ENCODE measurements at regions not wholly inside any gene's neighbourhood (a gene's known extent, or its start where the extent isn't known, plus 50 kb on each side); places are given as distances from the start of the nearest gene placed in this dataset.
"Not testable (repeated sequence)": the region's sequence is repeated elsewhere in the genome, so short reads cannot be mapped to it uniquely, and the experiment has no call there.

DNA sequence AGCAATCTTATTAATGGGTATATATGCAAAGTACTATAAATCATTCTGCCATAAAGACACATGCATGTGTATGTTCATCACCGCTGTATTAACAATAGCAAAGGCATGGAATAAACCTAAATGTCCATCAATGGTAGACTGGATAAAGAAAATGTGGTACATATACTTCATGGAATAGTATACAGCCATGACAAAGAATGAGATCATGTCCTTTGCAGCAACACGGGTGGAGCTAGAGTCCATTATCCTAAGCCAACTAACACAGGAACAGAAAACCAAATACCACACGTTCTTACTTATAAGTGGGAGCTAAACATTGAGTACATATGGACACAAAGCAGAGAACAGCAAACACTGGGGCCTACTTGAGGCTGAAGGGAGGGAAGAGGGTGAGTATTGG lies 720.8 kb downstream of the GLUD2 start:
- 6% methylated on average over 3 of the region's 3 CpGs for WGBS (ENCODE audit: insufficient coverage, low coverage, missing lambda C conversion rate)
- H3K79me2 ChIP-seq (ENCODE audit: control insufficient read depth, insufficient read depth, low read length); in situ Hi-C loops (cut with MboI); ATAC-seq; H3K27me3 ChIP-seq (ENCODE audit: control insufficient read depth in 2 of 2, insufficient read depth in 2 of 2, low read length in 2 of 2); H4K20me1 ChIP-seq (replicated peaks; ENCODE audit: control insufficient read depth, insufficient read depth, low read length); H3K4me3 ChIP-seq; H3K9me1 ChIP-seq (ENCODE audit: control insufficient read depth, insufficient read depth, low read length); H2AFZ ChIP-seq (ENCODE audit: low read depth, low read length); H3K9me3 ChIP-seq (replicated peaks; ENCODE audit: control insufficient read depth, insufficient read depth, low read depth, low read length); DNase-seq (ENCODE audit: extremely low read depth in 1 of 4, low spot score in 3 of 4); POLR2A ChIA-PET; H3K4me1 ChIP-seq (replicated peaks in 1 of 2; ENCODE audit: control insufficient read depth in 2 of 2, insufficient read depth in 2 of 2, low read length in 2 of 2); H3K9ac ChIP-seq (ENCODE audit: insufficient read depth in 1 of 2, low read depth in 2 of 2, low read length in 2 of 2); H3K27ac ChIP-seq (ENCODE audit: extremely low read depth, low read depth, low read length); H3K36me3 ChIP-seq (ENCODE audit: control insufficient read depth, insufficient read depth, low read length); H3K4me2 ChIP-seq (ENCODE audit: insufficient read depth, low read length); BruUV-seq (replicated peaks); intact Hi-C loops (cut with micrococcal nuclease); CTCF ChIA-PET (ENCODE audit: low intra/inter-chr PET ratio); FAIRE-seq: not testable (repeated sequence)
- TF ChIP-seq ZNF146 (CRISPR knock-in tag; IDR thresholded peaks at IDR 0.05; ENCODE audit: unreplicated experiment), result peak; percentile 76
- TF ChIP-seq RBM25 (IDR thresholded peaks at IDR 0.05; ENCODE audit: low read depth, low read length, severe bottlenecking), result peak; percentile 42

DNA sequence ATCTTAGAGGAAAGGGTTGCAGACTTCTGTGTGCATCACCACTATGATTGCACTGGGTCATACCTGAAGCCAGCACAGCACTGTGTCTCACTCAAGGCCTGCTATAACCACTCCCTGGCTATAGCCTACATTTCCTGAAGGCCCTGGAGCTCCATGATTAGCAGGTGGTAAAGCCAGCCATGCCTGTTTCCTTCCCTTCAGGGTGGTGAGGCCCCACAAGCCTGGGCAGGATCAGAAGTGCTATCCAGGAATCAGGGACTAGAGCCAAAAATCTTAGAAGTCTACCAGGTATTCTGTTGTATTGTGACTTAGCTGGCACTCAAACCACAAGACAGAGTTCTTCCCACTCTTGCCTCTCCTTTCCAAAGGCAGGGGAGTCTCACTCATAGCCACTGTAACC lies 734.6 kb downstream of the GLUD2 start:
- Histone ChIP-seq H3K4me1 (replicated peaks in 1 of 2; ENCODE audit: control insufficient read depth in 2 of 2, insufficient read depth in 2 of 2, low read length in 2 of 2) (no peaks in the 10 kb centered on the region; a peak in 1 of 5 replicates), H3K9me3 (replicated peaks; ENCODE audit: control insufficient read depth, insufficient read depth, low read depth, low read length) (no peaks in the 10 kb centered on the region), H4K20me1 (replicated peaks; ENCODE audit: control insufficient read depth, insufficient read depth, low read length) (no peaks in the 10 kb centered on the region), H2AFZ (ENCODE audit: low read depth, low read length) (no peak overlapping the region), H3K36me3 (ENCODE audit: control insufficient read depth, insufficient read depth, low read length) (no peaks in the 10 kb centered on the region), H3K4me3 (no peak overlapping the region), H3K79me2 (ENCODE audit: control insufficient read depth, insufficient read depth, low read length) (no peaks in the 10 kb centered on the region), H3K9me1 (ENCODE audit: control insufficient read depth, insufficient read depth, low read length) (no peaks in the 10 kb centered on the region), H3K9ac (ENCODE audit: insufficient read depth in 1 of 2, low read depth in 2 of 2, low read length in 2 of 2) (no peak overlapping the region), H3K27ac (ENCODE audit: extremely low read depth, low read depth, low read length) (no peak overlapping the region), H3K27me3 (ENCODE audit: control insufficient read depth in 2 of 2, insufficient read depth in 2 of 2, low read length in 2 of 2) (no peaks in the 10 kb centered on the region), H3K4me2 (ENCODE audit: insufficient read depth, low read length) (no peak overlapping the region)
- BruUV-seq (replicated peaks), result no TSS peak
- TF ChIP-seq KLF6 (CRISPR knock-in tag; IDR thresholded peaks at IDR 0.05; ENCODE audit: borderline replicate concordance) (no peak), ARNT (IDR thresholded peaks at IDR 0.05) (no peak)
- TF ChIP-seq, protein P1, sequence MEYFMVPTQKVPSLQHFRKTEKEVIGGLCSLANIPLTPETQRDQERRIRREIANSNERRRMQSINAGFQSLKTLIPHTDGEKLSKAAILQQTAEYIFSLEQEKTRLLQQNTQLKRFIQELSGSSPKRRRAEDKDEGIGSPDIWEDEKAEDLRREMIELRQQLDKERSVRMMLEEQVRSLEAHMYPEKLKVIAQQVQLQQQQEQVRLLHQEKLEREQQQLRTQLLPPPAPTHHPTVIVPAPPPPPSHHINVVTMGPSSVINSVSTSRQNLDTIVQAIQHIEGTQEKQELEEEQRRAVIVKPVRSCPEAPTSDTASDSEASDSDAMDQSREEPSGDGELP (CRISPR knock-in tag; IDR thresholded peaks at IDR 0.05; ENCODE audit: borderline replicate concordance), result no peak
- ATAC-seq (no peak), FAIRE-seq (no peak), DNase-seq (ENCODE audit: extremely low read depth in 1 of 4, low spot score in 3 of 4) (no peak)
- in situ Hi-C loops (cut with MboI), result no loop called here
- CTCF ChIA-PET (ENCODE audit: low intra/inter-chr PET ratio), result no interaction called here
- intact Hi-C loops (cut with micrococcal nuclease), result no loop called here
- POLR2A ChIA-PET, result no interaction called here

Measured in K562 (cell line).